ENCODE measurements at regions not wholly inside any gene's neighbourhood (a gene's known extent, or its start where the extent isn't known, plus 50 kb on each side); places are given as distances from the start of the nearest gene placed in this dataset.
"Not testable (repeated sequence)": the region's sequence is repeated elsewhere in the genome, so short reads cannot be mapped to it uniquely, and the experiment has no call there.

DNA sequence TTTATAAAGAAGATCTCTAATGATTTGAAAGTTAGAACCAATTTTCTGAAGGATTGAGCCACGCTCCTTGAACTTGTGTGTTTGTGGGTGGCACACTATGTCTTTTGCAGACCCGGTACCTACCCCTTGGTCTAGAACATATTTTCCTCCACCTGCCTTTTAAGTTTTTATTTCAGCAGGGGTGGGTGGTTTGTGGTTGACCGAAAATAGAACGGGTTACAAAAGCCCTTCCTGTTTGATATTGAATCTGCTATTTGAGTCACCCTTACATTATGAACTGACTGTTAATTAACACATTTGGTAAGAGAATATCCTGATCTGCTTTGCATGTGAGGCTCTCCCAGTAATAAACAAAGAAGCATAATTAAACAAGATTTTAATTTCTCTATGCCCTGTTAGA lies 697.5 kb downstream of the GOLGA6L6 start:
- not testable (repeated sequence) for DNase-seq (ENCODE audit: low read depth in 2 of 2)

All from stimulated activated CD8-positive, alpha-beta memory T cell treated with anti-CD3 and anti-CD28 coated beads, Interleukin-2, amount 100 ng/mL, for 1 hour (primary cell).